GM21576 (cell line): ENCODE measurements at regions not wholly inside any gene's neighbourhood (a gene's known extent, or its start where the extent isn't known, plus 50 kb on each side); places are given as distances from the start of the nearest gene placed in this dataset.

Source experiments
- ATAC-seq: cut with Tn5 transposase; IDR thresholded peaks from one replicate; pipeline ENCODE4 v1.9.1; 2021; ENCODE audit warnings: mild to moderate bottlenecking, moderate library complexity; ENCODE audit not compliant: unreplicated experiment

- ATAC-seq: no peak
Observed at GRCh38 chr5:67451640-67452279, 255.2 kb upstream of the CD180 start.

- ATAC-seq: no peak
Observed at GRCh38 chr5:67447732-67448131, 251.1 kb upstream of the CD180 start.

DNA sequence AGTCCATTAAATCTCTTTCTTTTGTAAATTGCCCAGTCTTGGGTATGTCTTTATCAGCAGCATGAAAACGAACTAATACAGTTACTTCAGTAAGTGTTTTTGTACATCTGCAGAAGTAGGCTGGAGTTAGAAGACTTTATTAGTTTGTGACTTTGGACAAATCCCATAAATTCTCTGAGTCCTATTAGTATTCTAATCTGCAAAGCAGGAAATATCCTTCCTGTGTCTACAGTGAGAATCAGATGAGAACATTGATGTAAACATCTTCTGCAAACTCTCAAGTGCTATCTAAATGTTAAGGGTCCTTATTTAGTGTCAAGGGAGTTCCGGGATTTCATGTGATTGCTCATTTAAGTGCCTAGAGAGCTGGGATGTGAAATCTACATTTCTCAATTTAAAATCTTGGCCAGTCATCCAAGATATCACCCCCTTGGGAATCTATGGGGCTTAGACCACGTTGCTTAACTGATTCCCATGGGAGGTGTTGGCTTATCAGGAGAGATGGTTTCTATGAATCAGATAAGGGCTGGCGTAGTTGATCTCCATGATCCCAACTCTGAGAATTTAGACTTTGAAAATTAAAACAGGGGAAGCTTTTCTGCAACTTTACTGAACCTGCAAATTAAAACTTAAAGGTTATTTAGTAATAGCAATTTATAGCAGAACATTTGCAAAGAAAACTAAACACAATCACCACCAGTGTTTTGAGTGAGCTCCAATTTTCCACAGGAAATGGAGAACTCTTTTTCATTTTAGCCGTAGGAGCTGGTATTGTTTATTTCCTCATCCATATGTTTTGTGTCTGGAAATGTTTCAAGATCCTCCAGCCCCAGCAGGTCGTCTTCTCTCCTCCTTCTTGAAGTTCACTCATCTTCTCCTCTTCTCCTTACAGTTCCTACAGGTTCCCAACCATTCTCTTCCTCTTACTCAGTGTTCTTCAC, 241.6 kb upstream of the CD180 start:
- no peak for ATAC-seq

DNA sequence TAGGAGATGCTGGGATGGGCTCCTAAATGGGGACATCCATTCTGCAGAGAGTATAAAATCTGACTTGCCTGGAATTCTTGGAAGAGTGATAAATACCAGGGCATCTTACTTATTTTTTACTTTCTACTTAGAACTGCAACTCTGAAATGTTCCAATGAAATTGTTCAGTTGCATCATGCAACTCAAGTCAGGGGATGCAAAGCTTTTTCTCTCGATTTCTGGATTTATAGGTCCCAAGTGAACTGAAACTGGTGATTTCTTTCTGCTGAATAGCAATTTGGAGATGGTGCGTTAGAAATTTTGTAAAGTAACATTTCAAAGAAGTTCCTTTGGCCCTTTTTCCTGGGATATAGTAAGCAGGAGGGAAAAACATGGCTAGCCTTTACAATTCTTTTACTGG, 238.4 kb upstream of the CD180 start:
- no peak for ATAC-seq

GRCh38 chr5:67434466-67434865, 237.9 kb upstream of the CD180 start:
- no peak for ATAC-seq

GRCh38 chr5:67432606-67433005, 236.0 kb upstream of the CD180 start:
- no peak for ATAC-seq

- no peak for ATAC-seq
Observed at GRCh38 chr5:67431191-67431590, 234.6 kb upstream of the CD180 start.

DNA sequence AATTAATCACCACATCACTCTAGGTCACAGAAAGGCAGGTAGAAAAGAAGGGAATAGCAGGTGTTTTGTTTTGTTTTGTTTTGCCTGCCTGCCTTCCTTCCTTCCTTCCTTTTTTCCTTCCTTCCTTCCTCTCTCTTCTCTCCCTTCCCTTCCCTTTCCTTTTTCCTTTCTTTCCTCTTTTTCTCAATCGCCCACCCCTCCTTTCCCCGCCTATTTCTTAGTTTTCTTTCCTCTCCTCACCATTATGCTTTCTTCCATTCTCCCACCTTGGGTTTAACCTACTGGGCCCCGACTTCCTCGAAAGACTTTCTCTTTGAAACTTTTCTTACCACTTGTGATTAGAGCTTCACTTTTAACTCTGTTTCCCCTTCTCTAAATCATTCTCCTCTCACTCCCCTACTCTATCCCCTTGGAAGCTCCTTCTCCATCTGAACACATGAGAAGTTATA, 231.3 kb upstream of the CD180 start:
- no peak for ATAC-seq

- no peak for ATAC-seq
Observed at GRCh38 chr5:67426961-67427849, 230.6 kb upstream of the CD180 start.

- ATAC-seq: no peak
Observed at GRCh38 chr5:67425514-67425913, 228.9 kb upstream of the CD180 start.

DNA sequence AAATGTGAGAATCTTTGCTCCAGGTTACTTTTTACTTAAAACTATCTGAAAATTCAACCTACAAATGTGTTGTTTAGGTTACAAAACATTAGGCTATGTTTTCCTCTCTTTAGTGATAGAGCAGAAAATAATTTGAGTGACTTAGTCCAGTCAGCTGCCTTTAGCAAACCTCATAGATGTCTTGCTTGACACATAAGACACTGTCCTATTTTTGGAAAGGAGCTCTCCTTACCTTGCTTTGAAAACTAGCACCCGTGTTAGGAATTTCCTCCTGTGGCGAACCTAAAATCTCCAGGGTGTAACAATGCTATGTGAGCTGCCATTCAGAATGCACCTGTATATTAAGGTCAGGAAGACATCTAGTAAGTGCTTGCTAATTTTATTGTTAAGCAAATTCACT, 221.2 kb upstream of the CD180 start:
- no peak for ATAC-seq

GRCh38 chr5:67416986-67417385, 220.4 kb upstream of the CD180 start:
- ATAC-seq: no peak

DNA sequence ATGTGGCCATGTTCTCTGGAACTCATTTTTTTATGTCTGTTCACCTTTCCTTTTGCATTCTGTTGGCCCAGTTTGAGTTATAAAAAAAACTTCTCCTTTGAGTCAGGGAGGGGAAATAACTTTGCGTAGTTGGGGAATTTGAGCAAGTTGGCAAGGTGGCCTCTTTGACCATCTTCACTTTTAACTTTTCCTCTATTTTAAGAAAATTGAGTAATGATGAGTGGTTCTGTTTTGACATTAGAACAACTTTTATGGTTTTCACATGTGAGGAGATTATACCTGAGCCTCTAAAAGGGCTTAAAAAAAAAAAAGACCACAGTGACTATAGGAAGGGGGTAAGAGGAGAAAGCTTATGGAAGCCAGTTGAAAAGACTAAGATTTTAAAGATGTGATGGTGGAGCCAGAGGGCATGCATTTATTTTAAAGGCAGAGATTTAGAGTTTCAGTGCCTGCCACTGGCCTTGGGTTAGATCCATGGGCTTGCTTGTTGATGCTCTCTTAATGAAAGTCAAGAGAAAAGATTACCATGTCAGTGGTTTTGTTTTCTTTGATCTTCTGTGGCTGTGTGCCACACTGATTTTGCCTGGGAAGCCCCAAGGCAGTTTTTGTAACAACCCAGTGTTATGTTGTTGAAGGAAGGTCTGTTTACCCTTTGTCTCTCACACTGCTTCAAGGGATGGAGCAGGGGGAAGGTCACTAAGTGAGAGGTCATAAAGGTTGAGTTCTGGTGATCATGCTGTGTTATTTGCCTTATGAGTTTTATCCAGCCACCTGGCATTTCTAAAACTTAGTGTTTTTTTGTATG, 219.7 kb upstream of the CD180 start:
- ATAC-seq: no peak

DNA sequence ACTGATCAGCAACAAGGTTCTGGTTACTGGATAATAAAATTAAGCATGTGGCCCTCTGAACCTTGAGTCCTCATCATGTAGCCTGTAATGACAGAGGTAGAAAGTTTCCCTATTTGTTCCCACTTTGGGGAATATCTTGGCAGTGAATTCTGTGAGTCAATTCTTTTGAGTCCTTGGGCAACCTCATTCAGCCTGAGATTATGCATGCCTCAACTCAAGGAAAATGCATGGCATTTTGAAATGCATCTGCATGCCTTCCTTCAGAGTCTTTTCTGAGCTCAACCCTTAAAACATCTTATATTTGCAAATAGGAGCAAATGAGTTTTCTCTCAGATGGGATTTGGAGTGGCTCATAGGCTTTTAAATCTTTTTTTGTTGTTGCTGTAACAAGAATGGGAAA, 218.1 kb upstream of the CD180 start:
- ATAC-seq: no peak

- ATAC-seq: no peak
Observed at GRCh38 chr5:67413721-67414120, 217.1 kb upstream of the CD180 start.

- ATAC-seq: no peak
Observed at GRCh38 chr5:67409126-67409777, 212.7 kb upstream of the CD180 start.

- ATAC-seq: no peak
Observed at GRCh38 chr5:67407979-67408378, 211.4 kb upstream of the CD180 start.

DNA sequence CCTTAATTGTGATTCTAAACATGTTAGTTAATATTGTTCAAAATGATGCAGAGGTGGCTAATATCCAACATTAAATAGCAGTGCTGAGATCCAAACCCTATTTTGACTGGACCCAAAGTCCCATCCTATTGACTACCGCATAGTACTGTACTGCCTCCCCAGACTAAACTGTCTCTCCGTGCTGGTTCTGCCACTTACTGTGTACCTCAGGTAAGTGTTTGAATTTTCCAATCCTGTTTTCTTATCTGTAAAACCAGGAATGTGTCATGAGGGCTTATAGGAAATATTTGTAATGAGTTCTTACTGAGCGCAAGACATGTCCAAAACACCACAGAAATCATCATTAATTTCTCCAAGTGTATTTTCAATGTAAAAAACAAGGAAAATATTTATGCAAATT, 209.2 kb upstream of the CD180 start:
- ATAC-seq: no peak

DNA sequence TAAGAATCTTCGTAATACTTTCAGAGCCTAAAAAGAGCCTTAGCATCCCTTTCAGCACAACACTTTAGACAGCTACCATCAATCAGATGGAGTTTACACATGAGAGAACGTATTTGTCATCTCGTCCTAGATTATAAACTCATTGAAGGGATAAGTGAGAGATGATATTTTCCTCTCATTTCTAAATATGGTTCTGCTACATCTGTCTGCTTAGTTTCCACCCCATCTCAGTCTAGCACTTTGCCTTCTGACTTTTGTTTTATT, 208.4 kb upstream of the CD180 start:
- no peak for ATAC-seq
